Caco-2 (cell line): ENCODE measurements at regions not wholly inside any gene's neighbourhood (a gene's known extent, or its start where the extent isn't known, plus 50 kb on each side); places are given as distances from the start of the nearest gene placed in this dataset.
"Not testable (repeated sequence)": the region's sequence is repeated elsewhere in the genome, so short reads cannot be mapped to it uniquely, and the experiment has no call there.

Source experiments
- BruUV-seq: library from RNA; stranded (reverse); fragments of 400-500 nt; replicated peaks from 2 replicates; lab custom pipeline; 2021; lab: Mats Ljungman, UMichigan
- CTCF ChIA-PET: fragments of 300-600 bp; sonication (Branson Sonifier 250); formaldehyde crosslinking; loops from one replicate; lab custom pipeline; 2022; ENCODE audit warnings: antibody characterized with exemption; lab: Charles Lee
- POLR2A ChIA-PET: fragments of 300-600 bp; sonication (Branson Sonifier 250); formaldehyde crosslinking; loops from one replicate; lab custom pipeline; 2022; ENCODE audit warnings: antibody characterized with exemption; lab: Charles Lee
- DNase-seq, 2 experiments: peaks; one replicate each; pipeline versions ENCODE4 v3.0.0 to v3.0.0-alpha.2; 2020 to 2022
- H3K27me3 ChIP-seq: replicated peaks from 2 replicates; pipeline ENCODE4 v1.6.0; 2011; ENCODE audit warnings: low read length; ENCODE audit not compliant: control insufficient read depth, insufficient read depth
- H3K36me3 ChIP-seq: 2 replicates; pipeline ENCODE4 v1.5.1; 2011; ENCODE audit warnings: low read length; ENCODE audit not compliant: control insufficient read depth, insufficient read depth
- H3K4me1 ChIP-seq: fragments of 250-450 bp; sonication (Bioruptor Pico); 2 replicates; pipeline ENCODE4 v1.5.1; 2020; ENCODE audit warnings: mild to moderate bottlenecking
- H3K4me3 ChIP-seq: 2 replicates; pipeline ENCODE4 v1.5.1; 2011; ENCODE audit warnings: low read depth, mild to moderate bottlenecking, control low read depth, low read length
- H3K9me3 ChIP-seq: fragments of 250-450 bp; sonication (Bioruptor Pico); 2 replicates; pipeline ENCODE4 v1.5.1; 2020; ENCODE audit warnings: mild to moderate bottlenecking, moderate library complexity
- H3K27ac Mint-ChIP-seq: one replicate; pipeline ENCODE4 v1.8.0; 2022; ENCODE audit warnings: mixed read lengths; ENCODE audit not compliant: unreplicated experiment
- H3K27me3 Mint-ChIP-seq: one replicate; pipeline ENCODE4 v1.8.0; 2022; ENCODE audit warnings: mixed read lengths; ENCODE audit not compliant: insufficient read depth, unreplicated experiment
- H3K36me3 Mint-ChIP-seq: one replicate; pipeline ENCODE4 v1.8.0; 2022; ENCODE audit warnings: mild to moderate bottlenecking, mixed read lengths; ENCODE audit not compliant: insufficient read depth, unreplicated experiment
- H3K4me1 Mint-ChIP-seq: one replicate; pipeline ENCODE4 v1.8.0; 2022; ENCODE audit warnings: low read depth, mixed read lengths; ENCODE audit not compliant: unreplicated experiment
- H3K4me3 Mint-ChIP-seq: one replicate; pipeline ENCODE4 v1.8.0; 2022; ENCODE audit warnings: mild to moderate bottlenecking, moderate library complexity, mixed read lengths; ENCODE audit not compliant: unreplicated experiment
- H3K9me3 Mint-ChIP-seq: one replicate; pipeline ENCODE4 v1.8.0; 2022; ENCODE audit warnings: mixed read lengths; ENCODE audit not compliant: unreplicated experiment
- intact Hi-C: fragments of 100-400 bp; cut with micrococcal nuclease; formaldehyde crosslinking; loops from one replicate; pipeline ENCODE4 v1.10.0; 2022; ENCODE audit not compliant: unreplicated experiment
- TF ChIP-seq, protein P1 (sequence below), 2 experiments: fragments of 200-600 bp in 1 of 2; IDR thresholded peaks; 1 replicate in 1 of 2; 2 replicates in 1 of 2; pipeline versions ENCODE4 v1.5.1 to v1.8.0; 2011 to 2022; ENCODE audit warnings: antibody characterized with exemption in 1 of 2, control low read depth in 1 of 2, inconsistent platforms in 1 of 2, low read depth in 1 of 2, low read length in 1 of 2, mild to moderate bottlenecking in 1 of 2, moderate library complexity in 1 of 2; ENCODE audit not compliant: insufficient read depth in 1 of 2, severe bottlenecking in 1 of 2, unreplicated experiment in 1 of 2

DNA sequence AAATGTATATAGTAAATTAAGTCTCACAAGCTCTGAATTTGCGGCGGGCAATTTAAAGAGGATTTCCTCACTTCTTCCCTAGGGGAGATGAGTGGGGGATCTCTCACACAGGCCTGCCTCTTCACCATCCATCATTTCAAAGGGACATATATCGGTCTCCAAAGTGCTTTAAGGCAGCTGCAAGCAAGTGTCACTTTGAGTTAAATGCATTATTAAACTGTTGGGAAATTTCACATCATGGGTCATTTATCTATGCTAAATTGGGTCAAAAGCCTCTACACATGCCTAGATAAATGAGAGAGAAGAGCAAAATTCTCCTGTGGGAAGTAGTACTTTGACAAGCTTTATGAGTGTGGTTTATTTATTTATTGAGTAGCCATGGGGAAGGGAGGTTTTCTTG is 1106.1 kb upstream of the GOT2 start:
- Mint-ChIP-seq H3K9me3 (peaks cover 16% of the 10 kb centered on the region), H3K27me3 (no peaks in the 10 kb centered on the region), H3K4me1 (no peaks in the 10 kb centered on the region), H3K36me3 (no peaks in the 10 kb centered on the region), H3K4me3 (no peak overlapping the region), H3K27ac (no peak overlapping the region)
- Histone ChIP-seq H3K4me3 (no peak overlapping the region), H3K27me3 (no peaks in the 10 kb centered on the region), H3K4me1 (no peaks in the 10 kb centered on the region), H3K36me3 (no peaks in the 10 kb centered on the region), H3K9me3 (no peaks in the 10 kb centered on the region; the same call in 1 of the 2 replicates)
- ChIA-PET CTCF (no interaction called here), POLR2A (no interaction called here)
- intact Hi-C loops = no loop called here
- DNase-seq = no peak
- TF ChIP-seq, protein P1, sequence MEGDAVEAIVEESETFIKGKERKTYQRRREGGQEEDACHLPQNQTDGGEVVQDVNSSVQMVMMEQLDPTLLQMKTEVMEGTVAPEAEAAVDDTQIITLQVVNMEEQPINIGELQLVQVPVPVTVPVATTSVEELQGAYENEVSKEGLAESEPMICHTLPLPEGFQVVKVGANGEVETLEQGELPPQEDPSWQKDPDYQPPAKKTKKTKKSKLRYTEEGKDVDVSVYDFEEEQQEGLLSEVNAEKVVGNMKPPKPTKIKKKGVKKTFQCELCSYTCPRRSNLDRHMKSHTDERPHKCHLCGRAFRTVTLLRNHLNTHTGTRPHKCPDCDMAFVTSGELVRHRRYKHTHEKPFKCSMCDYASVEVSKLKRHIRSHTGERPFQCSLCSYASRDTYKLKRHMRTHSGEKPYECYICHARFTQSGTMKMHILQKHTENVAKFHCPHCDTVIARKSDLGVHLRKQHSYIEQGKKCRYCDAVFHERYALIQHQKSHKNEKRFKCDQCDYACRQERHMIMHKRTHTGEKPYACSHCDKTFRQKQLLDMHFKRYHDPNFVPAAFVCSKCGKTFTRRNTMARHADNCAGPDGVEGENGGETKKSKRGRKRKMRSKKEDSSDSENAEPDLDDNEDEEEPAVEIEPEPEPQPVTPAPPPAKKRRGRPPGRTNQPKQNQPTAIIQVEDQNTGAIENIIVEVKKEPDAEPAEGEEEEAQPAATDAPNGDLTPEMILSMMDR (IDR thresholded peaks at IDR 0.05; ENCODE audit: insufficient read depth in 1 of 2, low read depth in 1 of 2, low read length in 1 of 2, severe bottlenecking in 1 of 2, unreplicated experiment in 1 of 2) = no peak
- no TSS peak for BruUV-seq

DNA sequence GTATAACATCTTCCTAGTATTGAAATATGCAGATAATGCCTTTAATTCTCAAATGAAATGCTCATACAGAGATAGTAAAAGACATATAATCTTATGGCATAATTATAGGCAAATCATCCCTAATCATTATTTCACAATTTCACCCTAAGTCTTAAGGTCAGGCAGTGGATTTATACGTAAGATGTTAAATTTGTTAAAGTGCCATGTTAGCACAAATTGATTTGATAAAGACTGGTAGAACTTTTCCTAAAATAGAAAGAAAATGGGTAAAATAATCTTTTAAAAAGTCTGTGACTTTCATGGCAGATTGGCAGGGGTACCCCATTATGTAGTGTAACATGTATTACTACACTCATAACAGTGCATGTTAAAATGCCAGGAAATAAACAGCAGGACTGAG is 1092.7 kb upstream of the GOT2 start:
- no peaks in the 10 kb centered on the region for H3K4me1 Mint-ChIP-seq
- no peak overlapping the region for H3K27ac Mint-ChIP-seq
- intact Hi-C loops = no loop called here

DNA sequence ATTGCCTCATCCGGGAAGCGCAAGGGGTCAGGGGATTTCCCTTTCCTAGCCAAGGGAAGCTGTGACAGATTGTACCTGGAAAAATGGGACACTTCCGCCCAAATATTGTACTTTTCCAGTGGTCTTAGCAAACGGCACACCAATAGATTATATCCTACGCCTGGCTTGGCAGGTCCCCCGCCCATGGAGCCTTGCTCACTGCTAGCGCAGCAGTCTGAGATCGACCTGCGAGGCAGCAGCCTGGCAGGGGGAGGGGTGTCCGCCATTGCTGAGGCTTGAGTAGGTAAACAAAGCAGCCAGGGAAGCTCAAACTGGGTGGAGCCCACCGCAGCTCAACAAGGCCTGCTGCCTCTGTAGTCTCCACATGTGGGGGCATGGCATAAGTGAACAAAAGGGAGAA is 1075.4 kb upstream of the GOT2 start:
- H3K27ac Mint-ChIP-seq, H3K36me3 Mint-ChIP-seq, POLR2A ChIA-PET, CTCF ChIA-PET, H3K27me3 Mint-ChIP-seq, DNase-seq, H3K9me3 Mint-ChIP-seq, H3K4me1 ChIP-seq, H3K9me3 ChIP-seq, H3K4me1 Mint-ChIP-seq, intact Hi-C loops, H3K27me3 ChIP-seq, H3K36me3 ChIP-seq, H3K4me3 ChIP-seq, H3K4me3 Mint-ChIP-seq, BruUV-seq: not testable (repeated sequence)

More for the DNA sequence above, 1092.7 kb upstream of the GOT2 start:
- Histone ChIP-seq H3K4me3 (no peak overlapping the region), H3K9me3 (no peaks in the 10 kb centered on the region), H3K36me3 (no peaks in the 10 kb centered on the region), H3K4me1 (no peaks in the 10 kb centered on the region), H3K27me3 (no peaks in the 10 kb centered on the region)
- Mint-ChIP-seq H3K36me3 (no peaks in the 10 kb centered on the region), H3K9me3 (no peaks in the 10 kb centered on the region), H3K4me3 (no peak overlapping the region), H3K27me3 (no peaks in the 10 kb centered on the region)
- ChIA-PET CTCF (no interaction called here), POLR2A (no interaction called here)
- TF ChIP-seq, protein P1 (IDR thresholded peaks at IDR 0.05; ENCODE audit: insufficient read depth in 1 of 2, low read depth in 1 of 2, low read length in 1 of 2, severe bottlenecking in 1 of 2, unreplicated experiment in 1 of 2) = no peak
- DNase-seq = no peak
- BruUV-seq = no TSS peak

DNA sequence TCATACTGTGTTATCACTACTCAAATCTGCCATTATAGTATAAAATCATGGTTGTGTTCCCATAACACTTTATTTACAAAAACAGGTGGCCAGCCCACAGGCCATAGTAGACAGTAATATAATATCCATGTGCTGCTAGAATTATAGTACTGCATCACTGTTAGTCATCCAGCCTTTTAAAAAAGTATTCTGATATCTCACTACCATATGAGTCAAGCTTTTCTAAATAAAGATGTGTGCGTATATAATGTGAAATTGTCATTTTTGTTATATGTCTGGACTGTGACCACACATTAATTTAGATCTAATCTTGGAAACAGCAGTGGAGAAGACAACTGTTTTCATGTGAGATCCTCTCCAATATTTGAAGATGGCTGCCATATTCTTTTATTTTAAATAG is 1049.1 kb upstream of the GOT2 start:
- Histone ChIP-seq H3K9me3 (no peaks in the 10 kb centered on the region), H3K36me3 (no peaks in the 10 kb centered on the region), H3K4me1 (no peaks in the 10 kb centered on the region), H3K4me3 (no peak overlapping the region), H3K27me3 (no peaks in the 10 kb centered on the region)
- Mint-ChIP-seq H3K27ac (no peak overlapping the region), H3K27me3 (no peaks in the 10 kb centered on the region), H3K4me1 (no peaks in the 10 kb centered on the region), H3K4me3 (no peak overlapping the region), H3K9me3 (peaks cover 18% of the 10 kb centered on the region), H3K36me3 (no peaks in the 10 kb centered on the region)
- ChIA-PET CTCF (no interaction called here), POLR2A (no interaction called here)
- TF ChIP-seq, protein P1 (IDR thresholded peaks at IDR 0.05; ENCODE audit: insufficient read depth in 1 of 2, low read depth in 1 of 2, low read length in 1 of 2, severe bottlenecking in 1 of 2, unreplicated experiment in 1 of 2) = no peak
- no peak for DNase-seq
- BruUV-seq = no TSS peak
- intact Hi-C loops = no loop called here
